RWPE2 (cell line): ENCODE measurements at regions not wholly inside any gene's neighbourhood (a gene's known extent, or its start where the extent isn't known, plus 50 kb on each side); places are given as distances from the start of the nearest gene placed in this dataset.
"Not testable (repeated sequence)": the region's sequence is repeated elsewhere in the genome, so short reads cannot be mapped to it uniquely, and the experiment has no call there.

ENCODE experiments used
- ATAC-seq: fragments of 200-7000 bp; cut with Tn5 transposase; 3 replicates; pipeline ENCODE4 v1.9.1; 2021; ENCODE audit warnings: low read depth
- DNase-seq: peaks from one replicate; pipeline ENCODE4 v3.0.0-alpha.2; 2020; ENCODE audit warnings: low spot score
- H3K27ac ChIP-seq: fragments of 450-650 bp; 2 replicates; pipeline ENCODE4 v1.5.1; 2017; ENCODE audit warnings: mild to moderate bottlenecking; ENCODE audit not compliant: poor library complexity, severe bottlenecking
- H3K27me3 ChIP-seq: fragments of 250-450 bp; sonication (Bioruptor Pico); 2 replicates; pipeline ENCODE4 v1.5.1; 2021; ENCODE audit warnings: mild to moderate bottlenecking, moderate library complexity; ENCODE audit not compliant: insufficient read depth, poor library complexity, severe bottlenecking
- H3K36me3 ChIP-seq: fragments of 250-450 bp; sonication (Bioruptor Pico); 2 replicates; pipeline ENCODE4 v1.5.1; 2020; ENCODE audit warnings: low read depth, mild to moderate bottlenecking, moderate library complexity
- H3K4me1 ChIP-seq: fragments of 250-450 bp; sonication (Bioruptor Pico); 2 replicates; pipeline ENCODE4 v1.5.1; 2021; ENCODE audit warnings: mild to moderate bottlenecking, moderate library complexity; ENCODE audit not compliant: insufficient read depth, poor library complexity, severe bottlenecking
- H3K4me3 ChIP-seq: fragments of 250-450 bp; sonication (Bioruptor Pico); 2 replicates; pipeline ENCODE4 v1.5.1; 2021; ENCODE audit warnings: mild to moderate bottlenecking, moderate library complexity; ENCODE audit not compliant: severe bottlenecking
- H3K9me3 ChIP-seq: fragments of 250-450 bp; sonication (Bioruptor Pico); 2 replicates; pipeline ENCODE4 v1.5.1; 2021; ENCODE audit warnings: mild to moderate bottlenecking, moderate library complexity; ENCODE audit not compliant: severe bottlenecking
- CTCF ChIP-seq: fragments of 450-650 bp; IDR thresholded peaks from one replicate; pipeline ENCODE4 v1.5.1; 2017; ENCODE audit warnings: mild to moderate bottlenecking, moderate library complexity; ENCODE audit not compliant: poor library complexity, severe bottlenecking

GRCh38 chr16:79834720-79835119 lies 234.2 kb upstream of the MAF start:
- no peaks in the 10 kb centered on the region for H3K27me3 ChIP-seq
- no peak overlapping the region for H3K27ac ChIP-seq
- no peaks in the 10 kb centered on the region for H3K9me3 ChIP-seq
- no peaks in the 10 kb centered on the region for H3K36me3 ChIP-seq
- no peak overlapping the region for H3K4me3 ChIP-seq
- TF ChIP-seq CTCF: no peak
- H3K4me1 ChIP-seq: no peaks in the 10 kb centered on the region
- DNase-seq (no peak), ATAC-seq (no peak)

GRCh38 chr16:79834003-79834402 lies 233.5 kb upstream of the MAF start:
- H3K4me3 ChIP-seq, H3K36me3 ChIP-seq, H3K27ac ChIP-seq, DNase-seq, H3K27me3 ChIP-seq, ATAC-seq, H3K9me3 ChIP-seq, H3K4me1 ChIP-seq: not testable (repeated sequence)

GRCh38 chr16:79833559-79833958 lies 233.0 kb upstream of the MAF start:
- ATAC-seq (no peak), DNase-seq (no peak)
- no peak for TF ChIP-seq CTCF
- Histone ChIP-seq H3K36me3 (no peaks in the 10 kb centered on the region), H3K4me1 (no peaks in the 10 kb centered on the region), H3K4me3 (no peak overlapping the region), H3K27me3 (no peaks in the 10 kb centered on the region), H3K27ac (no peak overlapping the region), H3K9me3 (no peaks in the 10 kb centered on the region)

GRCh38 chr16:79826732-79827475 lies 226.4 kb upstream of the MAF start:
- H3K27me3 ChIP-seq: no peaks in the 10 kb centered on the region
- no peak overlapping the region for H3K4me3 ChIP-seq
- TF ChIP-seq CTCF: no peak
- no peaks in the 10 kb centered on the region for H3K4me1 ChIP-seq
- ATAC-seq (no peak), DNase-seq (no peak)
- no peaks in the 10 kb centered on the region for H3K36me3 ChIP-seq
- H3K9me3 ChIP-seq: no peaks in the 10 kb centered on the region
- no peak overlapping the region for H3K27ac ChIP-seq

- DNase-seq (no peak), ATAC-seq (no peak)
- Histone ChIP-seq H3K27me3 (no peaks in the 10 kb centered on the region), H3K27ac (no peak overlapping the region), H3K4me3 (no peak overlapping the region), H3K9me3 (no peaks in the 10 kb centered on the region), H3K4me1 (no peaks in the 10 kb centered on the region), H3K36me3 (no peaks in the 10 kb centered on the region)
- no peak for TF ChIP-seq CTCF
These were observed 224.5 kb upstream of the MAF start for GRCh38 chr16:79825002-79825401.
